ENCODE measurements at regions not wholly inside any gene's neighbourhood (a gene's known extent, or its start where the extent isn't known, plus 50 kb on each side); places are given as distances from the start of the nearest gene placed in this dataset.

GRCh38 chr1:115175596-115175995, 86.3 kb upstream of the TSPAN2 start:
- H3K36me3 ChIP-seq (ENCODE audit: control insufficient read depth, insufficient read depth, low read length), result no peaks in the 10 kb centered on the region
- no peak overlapping the region for H3K27ac ChIP-seq (ENCODE audit: insufficient read depth, low read length)
- H3K4me2 ChIP-seq (ENCODE audit: extremely low read depth, insufficient read depth, low read length), result no peak overlapping the region
- no peaks in the 10 kb centered on the region for H3K27me3 ChIP-seq (ENCODE audit: control insufficient read depth, insufficient read depth, low read length)
- no peak for DNase-seq (ENCODE audit: low read depth in 2 of 2)
- no peak overlapping the region for H2AFZ ChIP-seq (ENCODE audit: low read length)
- H3K79me2 ChIP-seq (ENCODE audit: control insufficient read depth, insufficient read depth, low read length), result no peaks in the 10 kb centered on the region
- H3K4me1 ChIP-seq (ENCODE audit: control insufficient read depth, extremely low read depth, insufficient read depth, low read length), result peaks cover 9% of the 10 kb centered on the region
- H3K4me3 ChIP-seq (replicated peaks in 1 of 4; ENCODE audit: control extremely low read depth in 1 of 4, insufficient read depth in 1 of 4, low read depth in 3 of 4, low read length in 4 of 4), result no peak overlapping the region
- no peaks in the 10 kb centered on the region for H4K20me1 ChIP-seq (ENCODE audit: control insufficient read depth, extremely low read depth, insufficient read depth, low read length)
- no peaks in the 10 kb centered on the region for H3K9me3 ChIP-seq (ENCODE audit: control insufficient read depth, insufficient read depth, low read depth, low read length)
- no peak overlapping the region for H3K9ac ChIP-seq (ENCODE audit: insufficient read depth, low read length)
- TF ChIP-seq, protein P1, sequence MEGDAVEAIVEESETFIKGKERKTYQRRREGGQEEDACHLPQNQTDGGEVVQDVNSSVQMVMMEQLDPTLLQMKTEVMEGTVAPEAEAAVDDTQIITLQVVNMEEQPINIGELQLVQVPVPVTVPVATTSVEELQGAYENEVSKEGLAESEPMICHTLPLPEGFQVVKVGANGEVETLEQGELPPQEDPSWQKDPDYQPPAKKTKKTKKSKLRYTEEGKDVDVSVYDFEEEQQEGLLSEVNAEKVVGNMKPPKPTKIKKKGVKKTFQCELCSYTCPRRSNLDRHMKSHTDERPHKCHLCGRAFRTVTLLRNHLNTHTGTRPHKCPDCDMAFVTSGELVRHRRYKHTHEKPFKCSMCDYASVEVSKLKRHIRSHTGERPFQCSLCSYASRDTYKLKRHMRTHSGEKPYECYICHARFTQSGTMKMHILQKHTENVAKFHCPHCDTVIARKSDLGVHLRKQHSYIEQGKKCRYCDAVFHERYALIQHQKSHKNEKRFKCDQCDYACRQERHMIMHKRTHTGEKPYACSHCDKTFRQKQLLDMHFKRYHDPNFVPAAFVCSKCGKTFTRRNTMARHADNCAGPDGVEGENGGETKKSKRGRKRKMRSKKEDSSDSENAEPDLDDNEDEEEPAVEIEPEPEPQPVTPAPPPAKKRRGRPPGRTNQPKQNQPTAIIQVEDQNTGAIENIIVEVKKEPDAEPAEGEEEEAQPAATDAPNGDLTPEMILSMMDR (conservative IDR thresholded peaks at IDR 0.05 in 1 of 2, IDR thresholded peaks at IDR 0.05 in 1 of 2; ENCODE audit: low read depth in 1 of 2, low read length in 2 of 2), result no peak
- no peak for TF ChIP-seq EZH2 (IDR thresholded peaks at IDR 0.05; ENCODE audit: low read length, missing control alignments)

GRCh38 chr1:115173151-115173550, 83.8 kb upstream of the TSPAN2 start:
- Histone ChIP-seq H3K4me3 (replicated peaks in 1 of 4; ENCODE audit: control extremely low read depth in 1 of 4, insufficient read depth in 1 of 4, low read depth in 3 of 4, low read length in 4 of 4) (no peak overlapping the region), H3K4me1 (ENCODE audit: control insufficient read depth, extremely low read depth, insufficient read depth, low read length) (peaks cover 13% of the 10 kb centered on the region), H3K27me3 (ENCODE audit: control insufficient read depth, insufficient read depth, low read length) (no peaks in the 10 kb centered on the region), H3K4me2 (ENCODE audit: extremely low read depth, insufficient read depth, low read length) (no peak overlapping the region), H3K27ac (ENCODE audit: insufficient read depth, low read length) (no peak overlapping the region), H3K9me3 (ENCODE audit: control insufficient read depth, insufficient read depth, low read depth, low read length) (no peaks in the 10 kb centered on the region), H2AFZ (ENCODE audit: low read length) (no peak overlapping the region), H3K79me2 (ENCODE audit: control insufficient read depth, insufficient read depth, low read length) (no peaks in the 10 kb centered on the region), H3K36me3 (ENCODE audit: control insufficient read depth, insufficient read depth, low read length) (no peaks in the 10 kb centered on the region), H3K9ac (ENCODE audit: insufficient read depth, low read length) (no peak overlapping the region), H4K20me1 (ENCODE audit: control insufficient read depth, extremely low read depth, insufficient read depth, low read length) (no peaks in the 10 kb centered on the region)
- no peak for DNase-seq (ENCODE audit: low read depth in 2 of 2)
- no peak for TF ChIP-seq EZH2 (IDR thresholded peaks at IDR 0.05; ENCODE audit: low read length, missing control alignments)
- TF ChIP-seq, protein P1 (conservative IDR thresholded peaks at IDR 0.05 in 1 of 2, IDR thresholded peaks at IDR 0.05 in 1 of 2; ENCODE audit: low read depth in 1 of 2, low read length in 2 of 2), result no peak

DNA sequence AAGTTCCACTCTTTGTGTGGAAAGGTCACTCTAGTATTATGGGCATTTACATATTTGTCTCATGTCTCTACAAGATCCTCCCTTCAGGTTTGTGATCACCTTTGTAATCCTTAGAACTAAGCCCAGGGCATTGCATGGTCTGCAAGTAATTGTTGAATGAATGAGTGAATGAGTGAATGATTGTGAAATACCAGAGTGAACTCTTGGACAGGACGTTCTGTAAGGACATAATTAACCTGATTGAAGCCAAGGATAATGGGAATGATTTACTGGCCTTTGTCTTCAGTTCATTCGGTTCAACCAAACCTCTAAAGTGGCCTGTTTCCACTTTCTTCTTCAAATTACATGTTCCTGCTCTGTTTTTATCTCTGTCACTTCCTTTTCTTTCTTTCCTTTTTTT, 83.0 kb upstream of the TSPAN2 start:
- no peak for DNase-seq (ENCODE audit: low read depth in 2 of 2)
- Histone ChIP-seq H3K36me3 (ENCODE audit: control insufficient read depth, insufficient read depth, low read length) (no peaks in the 10 kb centered on the region), H3K4me1 (ENCODE audit: control insufficient read depth, extremely low read depth, insufficient read depth, low read length) (peaks cover 16% of the 10 kb centered on the region), H2AFZ (ENCODE audit: low read length) (no peak overlapping the region), H3K4me2 (ENCODE audit: extremely low read depth, insufficient read depth, low read length) (no peak overlapping the region), H3K9me3 (ENCODE audit: control insufficient read depth, insufficient read depth, low read depth, low read length) (no peaks in the 10 kb centered on the region), H3K27me3 (ENCODE audit: control insufficient read depth, insufficient read depth, low read length) (no peaks in the 10 kb centered on the region), H3K79me2 (ENCODE audit: control insufficient read depth, insufficient read depth, low read length) (no peaks in the 10 kb centered on the region), H4K20me1 (ENCODE audit: control insufficient read depth, extremely low read depth, insufficient read depth, low read length) (no peaks in the 10 kb centered on the region), H3K9ac (ENCODE audit: insufficient read depth, low read length) (no peak overlapping the region), H3K27ac (ENCODE audit: insufficient read depth, low read length) (no peak overlapping the region), H3K4me3 (replicated peaks in 1 of 4; ENCODE audit: control extremely low read depth in 1 of 4, insufficient read depth in 1 of 4, low read depth in 3 of 4, low read length in 4 of 4) (no peak overlapping the region)
- TF ChIP-seq EZH2 (IDR thresholded peaks at IDR 0.05; ENCODE audit: low read length, missing control alignments), result no peak
- TF ChIP-seq, protein P1 (conservative IDR thresholded peaks at IDR 0.05 in 1 of 2, IDR thresholded peaks at IDR 0.05 in 1 of 2; ENCODE audit: low read depth in 1 of 2, low read length in 2 of 2), result no peak

All from fibroblast of lung (primary cell).